ENCODE measurements at regions not wholly inside any gene's neighbourhood (a gene's known extent, or its start where the extent isn't known, plus 50 kb on each side); places are given as distances from the start of the nearest gene placed in this dataset.
"Not testable (repeated sequence)": the region's sequence is repeated elsewhere in the genome, so short reads cannot be mapped to it uniquely, and the experiment has no call there.

DNA sequence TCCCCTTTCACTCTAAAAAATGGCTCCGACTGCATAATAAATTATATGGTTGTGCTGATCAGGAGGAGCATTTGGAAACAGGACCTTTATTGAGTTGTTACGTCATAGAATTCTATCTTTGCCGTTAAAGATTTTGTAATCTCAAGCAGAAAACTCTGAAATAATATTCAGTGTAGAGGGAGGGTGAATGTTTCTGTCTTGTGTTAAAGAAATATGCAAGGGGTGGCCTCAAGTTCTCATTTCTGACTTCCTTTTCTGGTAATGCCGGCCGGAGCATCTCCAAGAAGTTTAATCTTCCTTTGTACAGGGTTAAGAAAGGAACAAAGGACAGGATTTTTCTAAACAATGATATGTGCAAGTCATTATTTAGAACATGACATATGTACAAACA is 165.1 kb downstream of the SLC38A4 start:
- H3K4me3 ChIP-seq (ENCODE audit: low read depth in 1 of 2, low read length in 2 of 2) = no peak overlapping the region
- H3K4me1 ChIP-seq (ENCODE audit: control insufficient read depth in 2 of 2, insufficient read depth in 2 of 2, low read length in 1 of 2) = no peaks in the 10 kb centered on the region
- no peaks in the 10 kb centered on the region for H3K27me3 ChIP-seq (ENCODE audit: control insufficient read depth in 1 of 2, insufficient read depth in 2 of 2, low read length in 2 of 2)
- H3K27ac ChIP-seq (ENCODE audit: low read depth in 2 of 2, low read length in 1 of 2) = peak overlapping the region in 1 of 2 donors; percentile 65
- 22 to 43% methylated on average over 5 of the region's 5 CpGs for WGBS, 2 donors
- H3K36me3 ChIP-seq (ENCODE audit: control insufficient read depth in 2 of 2, insufficient read depth in 2 of 2, low read length in 1 of 2) = no peaks in the 10 kb centered on the region
- no peaks in the 10 kb centered on the region for H3K9me3 ChIP-seq (ENCODE audit: control insufficient read depth in 2 of 2, insufficient read depth in 1 of 2, low read depth in 1 of 2, low read length in 1 of 2)

DNA sequence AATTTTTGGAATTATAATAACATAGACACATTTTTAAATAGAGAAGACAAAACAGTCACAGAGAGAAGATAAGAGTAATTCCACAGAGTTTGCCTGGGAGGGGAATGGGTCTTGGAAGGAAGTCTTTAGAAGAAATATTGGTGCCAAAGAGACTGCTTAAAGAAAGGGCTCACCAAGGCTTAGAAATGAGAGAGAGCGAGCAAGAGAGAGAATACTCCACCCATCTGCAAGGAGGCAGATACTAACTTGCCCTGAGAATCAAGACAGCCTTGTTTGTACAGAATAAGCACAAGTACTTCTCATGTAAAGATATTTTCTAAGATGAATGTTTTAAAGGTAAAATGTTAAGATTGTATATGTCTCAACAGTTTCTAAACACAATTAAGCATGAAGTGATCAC is 165.5 kb downstream of the SLC38A4 start:
- 33 to 48% methylated on average over 1 of the region's 1 CpG for WGBS, 2 donors
- peak overlapping the region; percentile 65 to 74 for H3K27ac ChIP-seq (ENCODE audit: low read depth in 2 of 2, low read length in 1 of 2)
- no peaks in the 10 kb centered on the region for H3K36me3 ChIP-seq (ENCODE audit: control insufficient read depth in 2 of 2, insufficient read depth in 2 of 2, low read length in 1 of 2)
- H3K4me1 ChIP-seq (ENCODE audit: control insufficient read depth in 2 of 2, insufficient read depth in 2 of 2, low read length in 1 of 2) = no peaks in the 10 kb centered on the region
- no peaks in the 10 kb centered on the region for H3K27me3 ChIP-seq (ENCODE audit: control insufficient read depth in 1 of 2, insufficient read depth in 2 of 2, low read length in 2 of 2)
- H3K9me3 ChIP-seq (ENCODE audit: control insufficient read depth in 2 of 2, insufficient read depth in 1 of 2, low read depth in 1 of 2, low read length in 1 of 2) = no peaks in the 10 kb centered on the region
- H3K4me3 ChIP-seq (ENCODE audit: low read depth in 1 of 2, low read length in 2 of 2) = no peak overlapping the region

GRCh38 chr12:46659824-46660223 is 166.0 kb downstream of the SLC38A4 start:
- Histone ChIP-seq H3K4me1 (ENCODE audit: control insufficient read depth in 2 of 2, insufficient read depth in 2 of 2, low read length in 1 of 2) (no peaks in the 10 kb centered on the region), H3K36me3 (ENCODE audit: control insufficient read depth in 2 of 2, insufficient read depth in 2 of 2, low read length in 1 of 2) (no peaks in the 10 kb centered on the region), H3K4me3 (ENCODE audit: low read depth in 1 of 2, low read length in 2 of 2) (no peak overlapping the region), H3K9me3 (ENCODE audit: control insufficient read depth in 2 of 2, insufficient read depth in 1 of 2, low read depth in 1 of 2, low read length in 1 of 2) (no peaks in the 10 kb centered on the region), H3K27me3 (ENCODE audit: control insufficient read depth in 1 of 2, insufficient read depth in 2 of 2, low read length in 2 of 2) (no peaks in the 10 kb centered on the region), H3K27ac (ENCODE audit: low read depth in 2 of 2, low read length in 1 of 2) (peak overlapping the region; percentile 49 to 65)
- WGBS, 2 donors = 15 to 27% methylated on average over 4 of the region's 4 CpGs

GRCh38 chr12:46659032-46659650 is 166.7 kb downstream of the SLC38A4 start:
- Histone ChIP-seq H3K36me3 (ENCODE audit: control insufficient read depth in 2 of 2, insufficient read depth in 2 of 2, low read length in 1 of 2) (no peaks in the 10 kb centered on the region), H3K27ac (ENCODE audit: low read depth in 2 of 2, low read length in 1 of 2) (peak overlapping the region in 1 of 2 donors; percentile 52), H3K27me3 (ENCODE audit: control insufficient read depth in 1 of 2, insufficient read depth in 2 of 2, low read length in 2 of 2) (no peaks in the 10 kb centered on the region), H3K9me3 (ENCODE audit: control insufficient read depth in 2 of 2, insufficient read depth in 1 of 2, low read depth in 1 of 2, low read length in 1 of 2) (no peaks in the 10 kb centered on the region), H3K4me1 (ENCODE audit: control insufficient read depth in 2 of 2, insufficient read depth in 2 of 2, low read length in 1 of 2) (no peaks in the 10 kb centered on the region), H3K4me3 (ENCODE audit: low read depth in 1 of 2, low read length in 2 of 2) (no peak overlapping the region)
- WGBS, 2 donors = 68 to 72% methylated on average over 10 of the region's 10 CpGs

DNA sequence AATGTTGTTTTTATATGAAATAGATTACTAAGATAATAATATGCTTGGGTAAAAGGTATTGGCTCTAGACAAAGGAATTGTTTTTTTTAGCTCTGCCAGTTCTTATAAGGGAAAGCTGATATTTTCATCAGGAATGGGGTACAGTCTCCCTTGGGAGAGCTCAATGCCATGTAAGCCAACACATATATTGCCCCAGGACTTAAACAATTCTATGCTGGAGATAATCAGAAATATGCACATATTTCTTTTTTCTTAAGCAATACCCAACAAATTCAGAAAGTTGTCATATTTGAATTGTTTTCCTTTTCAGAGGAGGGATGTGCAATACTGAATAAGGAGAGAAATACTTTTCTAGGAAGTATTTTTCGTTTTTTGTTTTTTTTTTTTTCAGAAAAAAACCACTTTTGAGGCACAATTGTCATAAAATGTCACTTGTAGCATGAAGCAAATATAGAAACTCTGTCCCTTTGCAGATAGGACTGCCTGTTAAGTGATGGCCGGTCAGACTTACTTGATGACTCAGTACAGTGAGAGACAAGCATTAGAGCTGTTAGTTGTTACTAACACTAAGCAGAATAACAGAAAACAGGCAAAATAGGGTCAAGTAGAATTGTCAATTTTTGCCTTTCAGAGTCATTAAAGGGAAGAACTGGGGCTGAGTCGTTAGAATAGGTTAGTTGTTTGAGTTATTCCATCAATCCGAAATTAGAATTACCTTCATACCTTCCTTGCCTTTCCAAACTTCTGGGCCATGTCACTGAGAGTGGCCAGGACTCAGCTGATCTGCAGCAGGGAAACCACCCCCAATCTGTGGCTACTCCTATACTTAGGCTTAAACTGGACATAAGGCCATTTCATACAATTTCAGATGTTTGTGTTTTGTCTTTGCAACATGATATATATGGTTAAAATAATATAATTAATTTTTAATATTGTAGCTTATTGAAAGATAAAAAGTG is 168.1 kb downstream of the SLC38A4 start:
- 74 to 77% methylated on average over 4 of the region's 4 CpGs for WGBS, 2 donors
- no peak overlapping the region for H3K27ac ChIP-seq (ENCODE audit: low read depth in 2 of 2, low read length in 1 of 2)
- no peaks in the 10 kb centered on the region for H3K36me3 ChIP-seq (ENCODE audit: control insufficient read depth in 2 of 2, insufficient read depth in 2 of 2, low read length in 1 of 2)
- H3K4me1 ChIP-seq (ENCODE audit: control insufficient read depth in 2 of 2, insufficient read depth in 2 of 2, low read length in 1 of 2) = no peaks in the 10 kb centered on the region
- H3K9me3 ChIP-seq (ENCODE audit: control insufficient read depth in 2 of 2, insufficient read depth in 1 of 2, low read depth in 1 of 2, low read length in 1 of 2) = no peaks in the 10 kb centered on the region
- no peaks in the 10 kb centered on the region for H3K27me3 ChIP-seq (ENCODE audit: control insufficient read depth in 1 of 2, insufficient read depth in 2 of 2, low read length in 2 of 2)
- H3K4me3 ChIP-seq (ENCODE audit: low read depth in 1 of 2, low read length in 2 of 2) = no peak overlapping the region

DNA sequence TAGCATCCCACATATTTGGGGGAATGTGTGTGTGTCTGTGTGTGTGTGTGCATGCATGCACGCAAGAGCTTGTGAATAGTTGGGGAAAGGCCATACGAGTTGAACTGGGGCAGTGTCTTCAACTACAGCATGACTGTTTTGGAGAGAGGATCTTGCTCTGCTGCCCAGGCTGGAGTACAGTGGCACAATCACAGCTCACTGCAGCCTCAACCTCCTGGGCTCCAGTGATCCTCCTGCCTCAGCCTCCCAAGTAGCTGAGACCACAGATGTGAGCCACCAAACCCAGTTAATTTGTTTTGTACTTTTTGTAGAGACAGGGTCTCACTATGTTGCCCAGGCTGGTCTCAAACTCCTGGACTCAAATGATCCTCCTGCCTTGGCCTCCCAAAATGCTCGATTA is 169.8 kb downstream of the SLC38A4 start:
- H3K27me3 ChIP-seq (ENCODE audit: control insufficient read depth in 1 of 2, insufficient read depth in 2 of 2, low read length in 2 of 2); H3K4me3 ChIP-seq (ENCODE audit: low read depth in 1 of 2, low read length in 2 of 2); H3K4me1 ChIP-seq (ENCODE audit: control insufficient read depth in 2 of 2, insufficient read depth in 2 of 2, low read length in 1 of 2); H3K36me3 ChIP-seq (ENCODE audit: control insufficient read depth in 2 of 2, insufficient read depth in 2 of 2, low read length in 1 of 2); H3K9me3 ChIP-seq (ENCODE audit: control insufficient read depth in 2 of 2, insufficient read depth in 1 of 2, low read depth in 1 of 2, low read length in 1 of 2); H3K27ac ChIP-seq (ENCODE audit: low read depth in 2 of 2, low read length in 1 of 2): not testable (repeated sequence)
- 92 to 96% methylated on average over 3 of the region's 3 CpGs for WGBS, 2 donors

GRCh38 chr12:46653311-46653710 is 172.5 kb downstream of the SLC38A4 start:
- Histone ChIP-seq H3K27ac (ENCODE audit: low read depth in 2 of 2, low read length in 1 of 2) (no peak overlapping the region), H3K36me3 (ENCODE audit: control insufficient read depth in 2 of 2, insufficient read depth in 2 of 2, low read length in 1 of 2) (no peaks in the 10 kb centered on the region), H3K27me3 (ENCODE audit: control insufficient read depth in 1 of 2, insufficient read depth in 2 of 2, low read length in 2 of 2) (no peaks in the 10 kb centered on the region), H3K9me3 (ENCODE audit: control insufficient read depth in 2 of 2, insufficient read depth in 1 of 2, low read depth in 1 of 2, low read length in 1 of 2) (no peaks in the 10 kb centered on the region), H3K4me1 (ENCODE audit: control insufficient read depth in 2 of 2, insufficient read depth in 2 of 2, low read length in 1 of 2) (no peaks in the 10 kb centered on the region), H3K4me3 (ENCODE audit: low read depth in 1 of 2, low read length in 2 of 2) (no peak overlapping the region)
- 83 to 87% methylated on average over 2 of the region's 2 CpGs for WGBS, 2 donors

- Histone ChIP-seq H3K9me3 (ENCODE audit: control insufficient read depth in 2 of 2, insufficient read depth in 1 of 2, low read depth in 1 of 2, low read length in 1 of 2) (no peaks in the 10 kb centered on the region), H3K27ac (ENCODE audit: low read depth in 2 of 2, low read length in 1 of 2) (no peak overlapping the region), H3K27me3 (ENCODE audit: control insufficient read depth in 1 of 2, insufficient read depth in 2 of 2, low read length in 2 of 2) (no peaks in the 10 kb centered on the region), H3K36me3 (ENCODE audit: control insufficient read depth in 2 of 2, insufficient read depth in 2 of 2, low read length in 1 of 2) (no peaks in the 10 kb centered on the region), H3K4me3 (ENCODE audit: low read depth in 1 of 2, low read length in 2 of 2) (no peak overlapping the region), H3K4me1 (ENCODE audit: control insufficient read depth in 2 of 2, insufficient read depth in 2 of 2, low read length in 1 of 2) (no peaks in the 10 kb centered on the region)
Observed at GRCh38 chr12:46652692-46653091, 173.1 kb downstream of the SLC38A4 start.

DNA sequence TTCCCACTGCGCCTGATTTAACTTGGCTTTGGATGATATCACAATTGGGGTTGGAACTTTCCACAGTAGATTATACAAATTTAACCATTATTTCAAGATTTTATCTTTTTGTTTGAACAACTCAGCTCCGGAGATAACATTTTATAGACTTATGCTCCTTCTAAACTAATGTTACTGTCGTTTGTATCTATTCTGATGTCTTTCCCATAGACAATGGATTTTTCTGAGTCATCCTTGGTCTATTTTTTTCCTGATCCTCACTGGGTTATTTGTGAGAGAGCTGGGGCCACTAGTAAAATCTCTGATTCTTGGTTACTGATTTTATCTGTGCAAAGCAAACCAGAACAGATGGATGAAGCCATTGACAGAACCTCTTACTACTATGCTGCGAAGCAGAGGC is 175.1 kb downstream of the SLC38A4 start:
- 70 to 79% methylated on average over 4 of the region's 4 CpGs for WGBS, 2 donors
- Histone ChIP-seq H3K27me3 (ENCODE audit: control insufficient read depth in 1 of 2, insufficient read depth in 2 of 2, low read length in 2 of 2) (no peaks in the 10 kb centered on the region), H3K9me3 (ENCODE audit: control insufficient read depth in 2 of 2, insufficient read depth in 1 of 2, low read depth in 1 of 2, low read length in 1 of 2) (no peaks in the 10 kb centered on the region), H3K4me1 (ENCODE audit: control insufficient read depth in 2 of 2, insufficient read depth in 2 of 2, low read length in 1 of 2) (no peaks in the 10 kb centered on the region), H3K27ac (ENCODE audit: low read depth in 2 of 2, low read length in 1 of 2) (no peak overlapping the region), H3K36me3 (ENCODE audit: control insufficient read depth in 2 of 2, insufficient read depth in 2 of 2, low read length in 1 of 2) (no peaks in the 10 kb centered on the region), H3K4me3 (ENCODE audit: low read depth in 1 of 2, low read length in 2 of 2) (no peak overlapping the region)

- no peak overlapping the region for H3K27ac ChIP-seq (ENCODE audit: low read depth in 2 of 2, low read length in 1 of 2)
- H3K9me3 ChIP-seq (ENCODE audit: control insufficient read depth in 2 of 2, insufficient read depth in 1 of 2, low read depth in 1 of 2, low read length in 1 of 2) = no peaks in the 10 kb centered on the region
- H3K4me3 ChIP-seq (ENCODE audit: low read depth in 1 of 2, low read length in 2 of 2) = no peak overlapping the region
- 97 to 98% methylated on average over 4 of the region's 4 CpGs for WGBS, 2 donors
- no peaks in the 10 kb centered on the region for H3K36me3 ChIP-seq (ENCODE audit: control insufficient read depth in 2 of 2, insufficient read depth in 2 of 2, low read length in 1 of 2)
- H3K27me3 ChIP-seq (ENCODE audit: control insufficient read depth in 1 of 2, insufficient read depth in 2 of 2, low read length in 2 of 2) = no peaks in the 10 kb centered on the region
- H3K4me1 ChIP-seq (ENCODE audit: control insufficient read depth in 2 of 2, insufficient read depth in 2 of 2, low read length in 1 of 2) = no peaks in the 10 kb centered on the region
Observed at GRCh38 chr12:46649433-46649832, 176.4 kb downstream of the SLC38A4 start.
